VCaP (cell line): ENCODE measurements at regions not wholly inside any gene's neighbourhood (a gene's known extent, or its start where the extent isn't known, plus 50 kb on each side); places are given as distances from the start of the nearest gene placed in this dataset.

Source experiments
- H3K27ac ChIP-seq: fragments of 450-650 bp; 2 replicates; pipeline ENCODE4 v1.5.1; 2017
- TF ChIP-seq, protein P1 (sequence below): fragments of 450-650 bp; conservative IDR thresholded peaks from 2 replicates; pipeline ENCODE4 v1.5.1; 2017; ENCODE audit warnings: mild to moderate bottlenecking, moderate library complexity

DNA sequence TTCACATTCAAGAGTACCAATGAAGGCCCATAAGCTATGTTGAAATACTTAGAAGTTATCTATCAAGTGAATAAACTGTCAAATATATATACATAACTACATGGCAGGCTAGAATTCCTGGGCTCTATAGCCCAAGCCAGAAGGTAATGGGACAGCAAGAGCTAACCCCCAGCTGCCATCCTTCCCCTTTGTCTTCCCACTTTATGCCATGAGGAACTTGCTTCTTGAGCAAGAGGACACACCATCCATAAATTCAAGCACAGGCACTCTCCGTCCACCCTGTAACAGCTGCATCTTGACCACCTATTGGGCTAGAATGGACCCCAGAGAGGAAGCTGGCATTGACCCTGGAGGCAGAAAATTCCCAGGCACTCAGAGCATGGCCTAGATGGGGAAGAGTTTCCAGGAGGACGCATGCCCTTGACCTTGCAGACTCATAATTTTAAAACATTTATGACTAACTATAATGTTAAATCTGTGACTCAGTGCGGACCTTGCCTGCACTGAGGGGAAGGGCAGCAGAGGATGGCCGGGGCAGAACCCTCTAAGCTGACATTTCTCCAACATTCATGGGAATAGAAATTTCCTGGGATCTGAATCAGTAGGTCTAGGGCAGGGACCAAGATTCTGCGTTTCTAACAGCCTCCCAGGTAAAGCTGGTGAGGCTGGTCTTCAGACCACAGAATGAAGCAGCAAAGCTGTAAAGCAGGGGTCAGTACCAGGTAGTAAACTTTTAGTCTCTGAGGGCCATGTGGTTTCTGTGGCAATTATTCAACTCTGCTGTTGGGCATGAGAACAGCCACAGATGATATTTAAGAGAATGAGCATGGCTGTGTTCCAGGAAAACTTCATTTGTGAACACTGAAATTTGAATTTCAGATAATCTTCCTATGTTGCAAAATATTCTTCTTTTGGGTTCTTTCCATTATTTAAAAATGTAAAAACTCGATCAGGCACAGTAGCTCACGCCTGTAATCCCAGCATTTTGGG lies 71.4 kb upstream of the CLDN10 start:
- TF ChIP-seq, protein P1, sequence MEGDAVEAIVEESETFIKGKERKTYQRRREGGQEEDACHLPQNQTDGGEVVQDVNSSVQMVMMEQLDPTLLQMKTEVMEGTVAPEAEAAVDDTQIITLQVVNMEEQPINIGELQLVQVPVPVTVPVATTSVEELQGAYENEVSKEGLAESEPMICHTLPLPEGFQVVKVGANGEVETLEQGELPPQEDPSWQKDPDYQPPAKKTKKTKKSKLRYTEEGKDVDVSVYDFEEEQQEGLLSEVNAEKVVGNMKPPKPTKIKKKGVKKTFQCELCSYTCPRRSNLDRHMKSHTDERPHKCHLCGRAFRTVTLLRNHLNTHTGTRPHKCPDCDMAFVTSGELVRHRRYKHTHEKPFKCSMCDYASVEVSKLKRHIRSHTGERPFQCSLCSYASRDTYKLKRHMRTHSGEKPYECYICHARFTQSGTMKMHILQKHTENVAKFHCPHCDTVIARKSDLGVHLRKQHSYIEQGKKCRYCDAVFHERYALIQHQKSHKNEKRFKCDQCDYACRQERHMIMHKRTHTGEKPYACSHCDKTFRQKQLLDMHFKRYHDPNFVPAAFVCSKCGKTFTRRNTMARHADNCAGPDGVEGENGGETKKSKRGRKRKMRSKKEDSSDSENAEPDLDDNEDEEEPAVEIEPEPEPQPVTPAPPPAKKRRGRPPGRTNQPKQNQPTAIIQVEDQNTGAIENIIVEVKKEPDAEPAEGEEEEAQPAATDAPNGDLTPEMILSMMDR = no peak
- no peak overlapping the region for H3K27ac ChIP-seq

DNA sequence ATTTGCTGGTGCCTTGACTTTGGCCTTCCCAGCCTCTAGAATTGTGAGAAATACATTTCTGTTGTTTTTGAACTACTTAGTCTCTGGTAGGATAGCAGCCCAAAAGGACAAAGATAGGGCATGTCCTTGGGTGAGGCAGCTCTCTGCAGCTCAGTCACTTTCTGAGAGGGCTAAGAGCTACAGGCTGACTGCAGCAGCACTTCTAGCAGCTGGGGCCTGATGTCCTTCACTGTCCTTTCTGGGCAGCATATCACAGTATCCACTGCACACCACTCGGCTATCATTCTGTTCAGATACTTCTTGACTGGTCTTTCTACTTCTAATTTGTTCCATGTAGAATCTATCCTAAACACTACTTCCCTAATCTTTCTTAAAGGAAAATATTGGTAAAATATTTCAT lies 68.5 kb upstream of the CLDN10 start:
- no peak overlapping the region for H3K27ac ChIP-seq
- TF ChIP-seq, protein P1 = no peak

DNA sequence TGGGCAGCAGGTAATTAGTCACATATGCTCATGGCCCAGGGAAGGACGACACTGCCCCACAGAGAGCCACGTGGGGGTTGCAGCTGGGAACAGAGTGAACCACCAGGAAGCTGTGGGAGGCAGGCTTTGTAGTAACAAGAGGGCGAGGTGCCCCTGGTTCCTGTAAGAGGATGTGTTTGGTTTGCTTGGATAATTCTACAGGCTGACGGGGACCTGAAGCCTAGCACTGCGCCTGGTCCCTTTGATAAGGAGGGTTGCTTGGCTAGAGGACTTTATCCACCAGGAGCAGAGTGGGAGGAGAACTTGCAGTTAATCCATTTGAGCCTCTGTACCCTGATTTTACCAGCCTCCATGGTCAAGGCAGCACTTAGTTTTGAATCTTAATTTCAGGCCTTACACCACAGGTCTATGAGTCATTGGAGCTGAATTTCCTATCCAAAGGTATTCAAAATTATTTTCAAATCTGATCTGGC lies 67.4 kb upstream of the CLDN10 start:
- H3K27ac ChIP-seq = peak overlapping the region; percentile 9; the same call in 1 of the 2 replicates
- TF ChIP-seq, protein P1 = no peak

DNA sequence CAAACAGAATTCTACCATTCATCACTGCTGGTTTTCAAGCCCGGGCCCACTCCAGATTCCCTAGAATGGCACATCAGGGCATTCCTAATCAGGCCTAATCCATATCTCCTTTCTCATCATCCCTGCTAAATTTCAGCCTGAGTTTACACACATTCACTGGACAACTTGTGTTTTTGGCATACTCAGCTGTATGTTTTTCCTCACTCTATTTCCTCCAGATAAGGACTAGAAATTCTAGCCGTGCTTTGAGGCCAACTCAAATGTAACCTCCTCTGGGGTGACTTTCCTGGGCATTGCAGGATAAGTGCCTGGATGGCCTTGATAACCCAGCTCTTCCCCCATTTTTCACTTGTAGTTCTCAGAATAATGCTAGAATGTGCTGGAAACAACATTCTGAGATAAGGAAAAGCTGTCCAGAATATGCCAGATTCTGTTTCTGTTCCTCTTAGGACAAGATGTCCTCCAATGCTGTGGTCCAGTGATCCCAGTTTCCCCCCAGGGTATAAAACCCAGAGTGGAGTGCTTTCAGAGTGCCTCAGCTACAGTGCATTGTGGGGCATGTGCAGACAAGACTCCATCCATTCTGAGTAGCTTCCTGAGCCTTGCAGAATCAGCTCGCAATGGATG lies 66.9 kb upstream of the CLDN10 start:
- TF ChIP-seq, protein P1 = no peak
- H3K27ac ChIP-seq = peak overlapping the region; percentile 9; the same call in 1 of the 2 replicates

DNA sequence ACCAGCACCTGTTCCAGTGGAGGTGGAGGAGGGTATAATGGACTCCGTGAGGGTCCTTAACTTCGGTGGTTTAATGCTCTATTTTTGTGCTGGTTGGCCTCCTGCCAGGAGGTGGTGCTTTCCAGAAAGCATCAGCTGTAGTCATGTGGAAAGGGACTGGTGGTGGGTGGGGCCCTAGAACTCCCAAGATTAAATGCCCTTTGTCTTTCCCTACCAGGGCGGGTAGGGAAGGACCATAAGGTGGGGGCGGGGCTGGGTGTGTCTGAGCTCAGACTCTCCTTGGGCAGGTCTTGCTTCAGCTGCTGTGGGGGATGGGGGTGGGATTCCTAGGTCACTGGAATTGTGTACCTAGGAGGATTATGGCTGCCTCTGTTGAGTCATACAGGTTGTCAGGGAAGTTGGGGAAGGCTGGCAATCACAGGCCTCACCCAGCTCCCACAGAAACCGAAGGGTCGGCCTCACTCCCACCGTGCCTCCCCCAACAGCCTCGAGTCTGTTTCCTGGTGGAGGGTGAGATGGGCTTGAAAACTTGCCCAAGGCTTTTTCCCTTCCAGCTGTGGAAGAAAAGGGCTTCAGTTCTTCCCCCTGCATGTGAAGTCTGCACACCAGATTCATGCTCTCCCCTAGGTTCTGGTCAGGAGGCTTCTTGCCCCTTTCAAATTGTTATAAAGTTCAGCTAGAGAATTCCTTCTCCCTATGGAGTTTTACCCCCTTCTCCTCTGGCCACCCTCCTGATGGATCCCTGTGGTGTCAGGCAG lies 60.3 kb upstream of the CLDN10 start:
- TF ChIP-seq, protein P1 = no peak
- no peak overlapping the region for H3K27ac ChIP-seq

DNA sequence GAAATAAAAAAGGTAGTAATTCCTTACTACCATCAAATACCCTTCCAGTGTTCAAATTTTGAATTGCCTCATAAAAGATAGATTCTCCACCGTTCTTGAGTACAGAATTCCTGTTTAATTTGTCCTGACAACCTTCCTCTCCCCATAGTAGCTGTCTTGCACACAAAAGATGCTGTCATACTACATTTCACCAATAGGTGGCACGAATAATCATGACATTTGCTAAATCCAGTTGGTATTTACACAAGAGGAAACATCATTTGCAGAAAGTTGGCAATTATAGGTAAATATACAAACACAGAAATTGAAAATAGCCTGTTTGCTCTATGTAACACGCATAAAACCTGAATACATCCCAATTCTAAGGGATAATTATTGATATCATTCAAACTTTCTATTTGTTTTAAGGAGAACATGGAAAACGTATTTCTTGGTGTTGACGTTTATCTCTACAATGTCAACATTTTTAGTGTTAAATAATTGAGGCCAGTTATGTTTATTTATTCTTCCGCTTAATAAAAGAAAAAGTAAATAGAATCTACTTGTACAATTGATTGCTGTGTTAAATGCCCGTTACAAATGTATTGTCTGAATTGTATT lies 58.3 kb upstream of the CLDN10 start:
- TF ChIP-seq, protein P1 = peak; percentile 58; the same call in 1 of the 2 replicates
- no peak overlapping the region for H3K27ac ChIP-seq
